Type B pancreatic cell (in vitro differentiated cells): ENCODE measurements at regions not wholly inside any gene's neighbourhood (a gene's known extent, or its start where the extent isn't known, plus 50 kb on each side); places are given as distances from the start of the nearest gene placed in this dataset.

Source experiments
- DNase-seq: peaks from one replicate; pipeline ENCODE4 v3.0.0; 2021; ENCODE audit warnings: mixed read lengths; ENCODE audit not compliant: unreplicated experiment; ENCODE audit errors: extremely low spot score
- H3K27ac Mint-ChIP-seq: 2 replicates; pipeline ENCODE4 v1.8.0; 2021; ENCODE audit warnings: mild to moderate bottlenecking, mixed read lengths
- H3K27me3 Mint-ChIP-seq: 2 replicates; pipeline ENCODE4 v1.8.0; 2021; ENCODE audit warnings: mixed read lengths
- H3K36me3 Mint-ChIP-seq: 2 replicates; pipeline ENCODE4 v1.8.0; 2021; ENCODE audit warnings: mixed read lengths
- H3K4me1 Mint-ChIP-seq: one replicate; pipeline ENCODE4 v1.8.0; 2021; ENCODE audit warnings: mixed read lengths; ENCODE audit not compliant: unreplicated experiment
- H3K4me3 Mint-ChIP-seq: 2 replicates; pipeline ENCODE4 v1.8.0; 2021; ENCODE audit warnings: mild to moderate bottlenecking, mixed read lengths
- H3K9me3 Mint-ChIP-seq: 2 replicates; pipeline ENCODE4 v1.8.0; 2021; ENCODE audit warnings: mixed read lengths
- TF ChIP-seq, protein P1 (sequence below): fragments of 200-600 bp; sonication (generic); conservative IDR thresholded peaks from 2 replicates; pipeline ENCODE4 v1.5.0; 2021; ENCODE audit warnings: antibody characterized with exemption, mild to moderate bottlenecking

DNA sequence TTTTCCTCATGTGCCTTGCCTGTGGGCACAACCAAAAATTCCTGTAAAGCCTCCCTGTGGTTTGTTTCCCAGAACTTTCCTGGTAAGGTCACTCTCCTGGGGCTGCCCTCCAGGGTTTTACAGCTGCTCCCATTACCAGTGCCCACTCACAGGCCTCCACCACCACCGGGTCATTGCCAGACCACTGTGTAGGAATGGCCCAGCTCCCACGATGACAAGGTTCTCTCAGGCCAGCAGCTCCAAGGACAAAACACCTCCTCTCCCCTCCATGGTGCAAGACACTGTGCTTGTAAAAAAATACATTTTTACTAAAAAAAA lies 96.1 kb upstream of the AKIP1 start:
- H3K36me3 Mint-ChIP-seq = no peaks in the 10 kb centered on the region
- no peak overlapping the region for H3K4me3 Mint-ChIP-seq
- H3K27me3 Mint-ChIP-seq = peaks cover 4% of the 10 kb centered on the region
- H3K9me3 Mint-ChIP-seq = no peaks in the 10 kb centered on the region
- TF ChIP-seq, protein P1, sequence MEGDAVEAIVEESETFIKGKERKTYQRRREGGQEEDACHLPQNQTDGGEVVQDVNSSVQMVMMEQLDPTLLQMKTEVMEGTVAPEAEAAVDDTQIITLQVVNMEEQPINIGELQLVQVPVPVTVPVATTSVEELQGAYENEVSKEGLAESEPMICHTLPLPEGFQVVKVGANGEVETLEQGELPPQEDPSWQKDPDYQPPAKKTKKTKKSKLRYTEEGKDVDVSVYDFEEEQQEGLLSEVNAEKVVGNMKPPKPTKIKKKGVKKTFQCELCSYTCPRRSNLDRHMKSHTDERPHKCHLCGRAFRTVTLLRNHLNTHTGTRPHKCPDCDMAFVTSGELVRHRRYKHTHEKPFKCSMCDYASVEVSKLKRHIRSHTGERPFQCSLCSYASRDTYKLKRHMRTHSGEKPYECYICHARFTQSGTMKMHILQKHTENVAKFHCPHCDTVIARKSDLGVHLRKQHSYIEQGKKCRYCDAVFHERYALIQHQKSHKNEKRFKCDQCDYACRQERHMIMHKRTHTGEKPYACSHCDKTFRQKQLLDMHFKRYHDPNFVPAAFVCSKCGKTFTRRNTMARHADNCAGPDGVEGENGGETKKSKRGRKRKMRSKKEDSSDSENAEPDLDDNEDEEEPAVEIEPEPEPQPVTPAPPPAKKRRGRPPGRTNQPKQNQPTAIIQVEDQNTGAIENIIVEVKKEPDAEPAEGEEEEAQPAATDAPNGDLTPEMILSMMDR = no peak
- peaks cover 16% of the 10 kb centered on the region for H3K4me1 Mint-ChIP-seq
- no peak overlapping the region for H3K27ac Mint-ChIP-seq
- DNase-seq = no peak

DNA sequence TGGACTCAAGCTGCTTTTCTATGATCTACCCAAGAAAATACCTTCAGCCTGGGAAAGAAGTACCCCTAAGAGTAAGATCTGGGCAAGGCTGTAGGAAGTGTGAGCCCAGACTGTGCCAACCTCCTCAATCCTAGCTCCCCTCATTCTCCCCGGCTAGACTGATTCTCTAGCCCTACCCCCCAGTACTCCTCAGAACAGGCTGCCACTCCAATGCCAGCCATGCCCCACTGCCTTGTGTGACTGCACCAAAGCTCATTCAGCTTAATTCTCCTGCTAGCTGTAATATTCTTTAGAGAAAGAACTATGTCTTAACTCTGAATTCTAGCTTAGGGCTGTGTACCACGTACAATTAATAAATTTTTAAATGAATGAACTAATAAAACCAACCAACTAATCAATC lies 92.6 kb upstream of the AKIP1 start:
- TF ChIP-seq, protein P1 = no peak
- Mint-ChIP-seq H3K4me3 (no peak overlapping the region), H3K27me3 (no peaks in the 10 kb centered on the region), H3K9me3 (no peaks in the 10 kb centered on the region), H3K4me1 (no peaks in the 10 kb centered on the region), H3K36me3 (no peaks in the 10 kb centered on the region), H3K27ac (no peak overlapping the region)
- no peak for DNase-seq

DNA sequence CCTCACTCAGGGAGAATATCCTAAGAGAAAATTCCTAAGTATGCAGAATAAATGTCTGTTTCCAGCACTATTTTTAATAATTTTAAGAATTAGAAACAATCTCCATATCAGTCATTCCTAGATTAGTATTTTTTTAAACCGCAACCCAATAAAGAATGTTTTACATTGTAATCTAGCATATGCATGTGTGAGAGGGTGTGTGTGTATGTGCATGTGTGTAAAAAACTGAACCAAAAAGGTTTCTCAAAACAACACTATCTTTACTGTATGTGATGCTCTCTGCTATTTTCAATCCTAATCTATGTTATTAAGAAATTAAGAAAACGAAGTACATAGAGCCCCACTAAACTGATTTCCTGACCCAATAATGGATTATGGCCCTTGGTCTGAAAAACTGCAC lies 90.6 kb upstream of the AKIP1 start:
- DNase-seq = no peak
- H3K9me3 Mint-ChIP-seq = no peaks in the 10 kb centered on the region
- no peaks in the 10 kb centered on the region for H3K36me3 Mint-ChIP-seq
- no peaks in the 10 kb centered on the region for H3K27me3 Mint-ChIP-seq
- TF ChIP-seq, protein P1 = no peak
- no peak overlapping the region for H3K4me3 Mint-ChIP-seq
- no peaks in the 10 kb centered on the region for H3K4me1 Mint-ChIP-seq
- H3K27ac Mint-ChIP-seq = no peak overlapping the region

DNA sequence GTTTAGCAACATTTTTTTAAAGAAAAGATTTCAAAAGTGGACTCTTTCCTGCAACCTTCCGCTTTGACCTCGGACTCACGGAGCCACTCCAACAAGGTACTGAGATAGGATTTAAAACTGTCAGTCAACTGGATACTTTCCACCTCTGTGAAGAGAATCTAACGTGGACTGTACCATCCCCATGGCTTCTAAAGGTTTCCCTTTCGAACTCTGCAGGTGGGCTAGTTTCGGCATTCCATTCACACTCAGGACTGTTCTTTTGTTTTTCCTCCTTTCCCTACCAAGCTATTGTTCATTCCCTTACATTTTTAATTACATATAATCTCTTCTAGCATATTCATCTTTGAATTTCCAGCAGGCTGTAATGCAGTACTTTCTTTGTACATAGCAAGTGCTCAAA lies 88.5 kb upstream of the AKIP1 start:
- no peaks in the 10 kb centered on the region for H3K9me3 Mint-ChIP-seq
- no peaks in the 10 kb centered on the region for H3K36me3 Mint-ChIP-seq
- DNase-seq = no peak
- no peak overlapping the region for H3K4me3 Mint-ChIP-seq
- TF ChIP-seq, protein P1 = no peak
- no peaks in the 10 kb centered on the region for H3K27me3 Mint-ChIP-seq
- H3K4me1 Mint-ChIP-seq = no peaks in the 10 kb centered on the region
- no peak overlapping the region for H3K27ac Mint-ChIP-seq

DNA sequence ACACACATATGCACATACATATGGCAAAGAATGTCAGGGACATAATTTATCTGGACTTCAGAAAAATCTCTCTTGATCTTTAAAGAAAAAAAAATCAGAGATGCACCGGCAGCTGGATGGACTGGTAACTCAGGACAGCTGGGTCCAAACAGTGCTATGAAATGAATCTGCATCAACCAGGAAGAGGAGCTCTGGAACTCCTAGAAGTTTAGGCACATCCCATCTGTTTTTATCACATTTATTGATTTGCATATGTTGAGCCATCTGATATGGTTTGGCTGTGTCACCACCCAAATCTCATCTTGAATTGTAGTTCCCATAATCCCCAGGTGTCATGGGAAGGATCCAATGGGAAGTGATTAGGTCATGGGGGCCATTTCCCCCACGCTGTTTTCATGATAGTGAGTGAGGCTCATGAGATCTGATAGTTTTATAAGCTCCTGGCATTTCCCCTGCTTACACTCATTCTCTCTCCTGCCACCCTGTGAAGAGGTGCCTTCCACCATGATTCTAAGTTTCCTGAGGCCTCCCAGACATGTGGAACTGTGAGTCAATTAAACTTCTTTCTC lies 87.7 kb upstream of the AKIP1 start:
- H3K27me3 Mint-ChIP-seq = no peaks in the 10 kb centered on the region

More for the DNA sequence above, 87.7 kb upstream of the AKIP1 start:
- Mint-ChIP-seq H3K27ac (no peak overlapping the region), H3K4me3 (no peak overlapping the region), H3K36me3 (no peaks in the 10 kb centered on the region), H3K9me3 (no peaks in the 10 kb centered on the region), H3K4me1 (no peaks in the 10 kb centered on the region)
- no peak for DNase-seq
- TF ChIP-seq, protein P1 = no peak
